Activated CD8-positive, alpha-beta memory T cell treated with anti-CD3 and anti-CD28 coated beads, Interleukin-2, amount 50 U/mL, for 1 hour (primary cell): ENCODE measurements at regions not wholly inside any gene's neighbourhood (a gene's known extent, or its start where the extent isn't known, plus 50 kb on each side); places are given as distances from the start of the nearest gene placed in this dataset.
"Not testable (repeated sequence)": the region's sequence is repeated elsewhere in the genome, so short reads cannot be mapped to it uniquely, and the experiment has no call there.

ENCODE experiments used
- DNase-seq: peaks from one replicate; pipeline ENCODE4 v3.0.0-alpha.2; 2020; ENCODE audit errors: extremely low read depth

DNA sequence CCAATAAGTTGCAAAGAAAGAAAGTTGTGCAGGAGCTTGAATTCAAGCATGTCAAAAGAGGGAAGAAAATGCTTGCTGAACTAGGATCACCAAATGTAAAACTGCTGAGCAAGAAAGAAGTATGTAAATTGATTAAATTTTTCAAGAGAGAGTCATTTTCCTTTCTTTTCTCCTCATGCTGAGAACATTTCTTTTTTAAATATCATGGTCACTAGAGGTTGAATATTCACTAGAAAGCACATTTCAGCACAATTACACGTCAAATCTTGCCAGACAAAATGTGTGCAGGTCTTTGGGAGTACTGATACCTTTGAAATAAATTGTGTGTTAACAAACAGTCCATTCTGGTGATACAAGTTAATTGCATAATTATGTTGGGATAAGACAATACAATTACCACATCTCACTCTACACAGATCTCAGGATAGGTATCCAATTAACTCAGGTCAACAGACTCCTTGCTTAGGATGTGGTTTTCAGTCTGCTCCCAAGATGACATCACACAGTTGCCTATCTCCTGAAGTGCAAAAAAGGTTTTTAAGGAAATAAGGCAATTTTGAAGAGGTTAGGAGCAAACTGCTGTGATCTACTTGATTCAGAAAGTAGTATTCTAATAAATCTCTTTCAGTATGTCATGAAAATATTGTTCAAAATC is 862.2 kb downstream of the RPS29 start:
- no peak for DNase-seq

DNA sequence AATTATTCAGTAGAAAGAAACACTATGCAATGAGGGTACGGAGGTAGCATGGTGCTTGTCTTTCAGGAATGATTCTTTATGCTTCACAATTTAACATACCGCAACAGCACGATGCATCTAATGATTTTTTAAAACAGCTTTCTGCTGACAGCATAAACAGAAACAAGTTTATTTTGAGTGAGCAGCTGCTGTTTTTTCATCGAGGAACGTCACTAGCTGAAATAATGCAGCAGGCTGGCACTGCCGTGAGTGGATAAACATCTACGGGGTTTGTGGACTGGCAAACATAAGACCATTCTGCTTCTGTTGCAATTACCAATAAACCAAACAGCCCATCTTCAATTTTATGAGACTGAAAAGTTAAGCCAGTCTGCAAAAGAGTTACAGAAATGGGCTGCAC is 871.8 kb downstream of the RPS29 start:
- DNase-seq, result no peak

DNA sequence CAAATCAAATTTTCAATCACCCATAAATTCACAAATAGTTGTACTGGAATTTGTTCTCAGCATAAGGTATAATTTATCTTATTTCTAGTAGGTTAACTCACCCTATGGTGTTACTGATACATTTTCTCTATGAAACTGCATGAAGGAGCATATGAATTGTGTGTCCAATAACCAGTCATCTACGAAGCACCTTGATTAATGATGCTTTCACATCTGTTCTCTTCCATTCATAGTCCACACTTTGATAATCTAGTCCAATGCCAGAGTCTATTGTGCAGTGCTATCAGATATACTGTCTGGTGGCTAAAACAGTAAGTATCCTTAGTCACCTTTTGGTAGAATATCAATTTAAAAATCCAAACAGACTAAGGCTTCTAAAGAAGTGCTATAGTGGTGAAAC is 876.0 kb downstream of the RPS29 start:
- no peak for DNase-seq

DNA sequence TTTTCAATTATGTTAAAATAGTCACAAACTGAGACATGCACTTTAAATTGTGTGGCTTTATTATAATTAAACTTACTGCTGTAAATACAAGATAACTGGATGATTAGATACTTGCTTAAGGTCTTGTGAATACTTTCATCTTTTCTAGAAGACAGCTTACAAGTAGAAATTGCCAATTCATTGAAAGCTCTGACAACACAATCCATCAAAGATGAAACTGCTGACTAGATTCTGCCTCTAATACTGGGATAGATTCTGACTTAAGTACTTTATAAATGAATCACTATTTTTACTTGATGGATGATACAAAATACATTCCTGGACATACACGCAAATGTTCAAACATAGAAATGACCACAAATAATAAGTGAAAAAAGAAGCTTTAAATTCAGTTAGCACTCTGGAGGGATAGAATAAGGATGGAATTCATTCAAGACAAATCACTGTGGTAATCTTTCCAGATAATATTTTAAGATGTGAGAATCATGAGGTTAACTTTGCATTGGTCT is 876.8 kb downstream of the RPS29 start:
- DNase-seq, result no peak

DNA sequence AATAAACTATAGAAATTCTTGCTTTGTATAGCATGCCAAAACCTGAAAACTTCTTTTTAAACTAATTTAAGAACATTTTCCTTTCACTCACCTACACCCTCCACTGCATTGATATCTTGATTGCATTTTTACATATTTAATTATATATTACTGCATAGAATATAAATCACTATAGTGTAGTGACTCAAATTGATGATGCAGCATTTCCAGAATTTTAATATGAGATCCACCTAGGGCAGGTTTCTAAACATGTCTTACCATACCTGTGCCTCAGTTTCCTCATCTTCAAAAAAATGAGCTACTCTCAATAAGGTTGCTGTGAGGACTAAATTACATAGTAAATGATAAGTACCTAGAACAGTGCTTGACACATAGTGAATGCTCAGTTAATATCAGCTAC is 881.5 kb downstream of the RPS29 start:
- DNase-seq, result no peak

DNA sequence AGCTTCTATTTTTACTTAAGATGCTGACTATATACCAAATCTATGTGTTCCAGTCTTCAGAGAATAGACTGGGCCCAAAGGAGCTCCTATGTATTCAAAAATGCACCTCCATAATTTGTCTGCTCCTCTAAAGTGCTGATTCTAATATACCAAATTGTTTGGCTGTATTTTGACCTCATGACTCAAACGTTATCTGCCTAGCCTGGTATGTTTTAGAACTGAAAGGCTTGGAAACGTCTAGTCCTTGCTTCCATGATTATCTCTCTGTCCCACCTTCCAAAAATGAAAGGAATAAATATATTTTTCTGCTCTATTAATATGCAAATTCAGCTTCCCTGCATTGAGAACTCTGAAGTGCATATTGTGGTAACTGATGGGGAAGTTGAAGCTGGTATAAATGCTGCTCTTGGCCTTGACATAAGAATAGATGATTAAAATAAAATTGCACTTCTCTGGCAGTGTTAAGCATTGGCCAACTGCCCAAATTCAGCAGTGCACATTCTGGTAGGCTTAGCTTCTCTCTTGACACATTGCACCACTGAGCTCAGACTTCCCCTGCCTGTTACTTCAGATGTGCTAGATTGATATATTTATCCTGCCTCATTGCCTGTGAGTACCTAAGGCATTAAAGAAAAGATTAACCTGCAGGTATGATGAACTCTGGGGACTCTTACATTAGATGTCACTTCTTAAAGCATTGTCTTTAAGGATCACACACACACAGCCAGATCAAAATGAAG is 882.3 kb downstream of the RPS29 start:
- no peak for DNase-seq

DNA sequence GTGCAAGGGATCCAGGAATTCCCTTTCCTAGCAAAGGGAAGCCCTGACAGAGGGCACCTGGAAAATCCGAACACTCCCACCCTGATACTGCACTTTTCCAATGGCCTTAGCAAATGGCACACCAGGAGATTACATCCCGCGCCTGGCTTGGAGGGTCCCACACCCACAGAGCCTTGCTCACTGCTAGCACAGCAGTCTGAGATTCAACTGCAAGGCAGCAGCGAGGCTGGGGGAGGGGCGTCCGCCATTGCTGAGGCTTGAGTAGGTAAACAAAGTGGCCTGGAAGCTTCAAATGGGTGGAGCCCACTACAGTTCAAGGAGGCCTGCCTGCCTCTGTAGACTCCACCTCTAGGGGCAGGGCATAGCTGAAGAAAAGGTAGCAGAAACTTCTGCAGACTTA is 888.8 kb downstream of the RPS29 start:
- DNase-seq, result not testable (repeated sequence)

DNA sequence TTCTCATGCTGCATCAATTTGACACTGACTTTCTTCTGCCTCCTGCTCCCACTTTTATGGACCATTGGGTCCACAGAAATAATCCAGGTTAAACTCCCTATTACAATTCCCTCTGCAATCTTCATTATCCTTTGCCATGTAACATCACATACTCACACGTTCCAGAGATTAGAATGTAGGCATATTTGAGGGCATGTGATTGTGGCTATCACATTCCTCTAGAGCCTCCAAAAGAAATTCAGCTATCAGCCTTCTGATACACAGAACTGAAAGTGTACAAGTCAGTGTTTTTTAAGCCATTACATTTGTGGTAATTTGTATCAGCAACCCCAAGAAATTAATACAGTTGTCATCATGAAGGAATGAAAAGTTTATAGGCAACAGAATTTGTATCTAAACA is 892.4 kb downstream of the RPS29 start:
- no peak for DNase-seq

DNA sequence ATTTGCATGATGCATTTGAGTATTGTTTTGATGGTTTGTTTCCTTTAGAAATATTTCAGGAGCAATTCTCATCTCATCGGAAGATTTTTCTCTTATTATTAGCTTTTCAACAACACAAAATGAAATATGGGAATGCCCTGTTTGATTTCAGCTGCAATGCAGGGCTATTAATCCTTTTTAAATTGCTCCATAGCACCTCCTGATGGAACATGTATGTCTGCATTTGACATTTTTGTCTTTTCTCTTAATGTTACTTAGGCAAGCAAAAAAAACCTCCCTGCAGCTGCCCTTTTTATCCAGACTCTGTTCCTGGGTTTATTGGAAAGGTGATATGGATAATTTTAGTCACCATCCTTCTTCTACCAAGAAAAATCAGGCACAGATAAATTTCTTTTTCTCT is 895.8 kb downstream of the RPS29 start:
- no peak for DNase-seq

DNA sequence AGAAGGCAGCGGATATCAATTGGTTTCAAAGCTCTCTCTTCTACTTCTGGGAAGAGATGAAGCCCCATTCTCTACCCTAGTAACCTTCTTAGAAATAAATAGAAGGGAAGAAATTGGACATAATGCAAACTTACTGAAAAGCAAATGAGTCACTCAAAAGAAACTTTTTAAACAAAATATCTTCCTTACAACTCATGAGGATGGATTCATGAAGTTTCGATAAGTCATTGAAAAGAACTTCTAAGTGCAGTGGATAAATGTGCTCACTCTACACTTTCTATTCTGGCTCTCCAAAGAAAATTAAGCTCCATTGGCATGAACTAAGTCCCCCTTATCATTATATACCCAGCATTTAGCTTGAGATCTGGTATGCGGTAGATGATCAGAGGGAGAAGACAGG is 899.5 kb downstream of the RPS29 start:
- no peak for DNase-seq

DNA sequence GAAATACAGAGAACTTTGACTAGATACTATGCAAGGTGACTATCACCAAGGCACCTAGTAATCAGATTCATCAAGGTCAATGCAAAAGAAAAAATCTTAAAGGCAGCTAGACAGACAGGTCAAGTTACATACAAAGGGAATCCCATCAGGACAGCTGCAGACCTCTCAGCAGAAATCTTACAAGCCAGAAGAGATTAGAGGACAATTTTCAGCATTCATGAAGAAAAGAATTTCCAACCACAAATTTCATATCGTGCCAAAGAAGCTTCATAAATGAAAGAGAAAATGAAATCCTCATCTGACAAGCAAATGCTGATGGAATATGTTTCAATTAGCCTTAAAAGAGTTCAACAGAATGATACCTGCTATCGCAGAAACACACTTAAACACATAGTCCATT is 913.7 kb downstream of the RPS29 start:
- DNase-seq, result no peak

DNA sequence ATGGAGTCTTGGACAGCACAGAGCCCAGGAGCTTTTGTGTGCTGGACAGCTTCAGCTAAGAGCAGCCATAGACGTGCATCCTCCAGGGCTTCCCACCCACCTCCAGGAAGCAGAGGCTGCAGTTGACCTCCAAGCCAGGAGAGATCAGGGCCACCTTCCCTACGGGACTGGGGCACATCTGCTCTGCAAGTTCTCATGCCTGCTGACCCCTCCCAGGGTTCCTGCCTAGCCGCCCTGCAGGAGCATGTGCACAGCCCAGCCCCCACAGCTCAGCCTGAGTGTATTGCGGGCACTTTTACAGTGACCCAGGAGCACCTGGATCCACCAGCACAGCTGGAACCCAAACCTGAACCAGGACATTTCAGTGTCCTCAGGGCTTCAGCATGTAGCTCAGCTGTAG is 915.2 kb downstream of the RPS29 start:
- DNase-seq, result no peak

DNA sequence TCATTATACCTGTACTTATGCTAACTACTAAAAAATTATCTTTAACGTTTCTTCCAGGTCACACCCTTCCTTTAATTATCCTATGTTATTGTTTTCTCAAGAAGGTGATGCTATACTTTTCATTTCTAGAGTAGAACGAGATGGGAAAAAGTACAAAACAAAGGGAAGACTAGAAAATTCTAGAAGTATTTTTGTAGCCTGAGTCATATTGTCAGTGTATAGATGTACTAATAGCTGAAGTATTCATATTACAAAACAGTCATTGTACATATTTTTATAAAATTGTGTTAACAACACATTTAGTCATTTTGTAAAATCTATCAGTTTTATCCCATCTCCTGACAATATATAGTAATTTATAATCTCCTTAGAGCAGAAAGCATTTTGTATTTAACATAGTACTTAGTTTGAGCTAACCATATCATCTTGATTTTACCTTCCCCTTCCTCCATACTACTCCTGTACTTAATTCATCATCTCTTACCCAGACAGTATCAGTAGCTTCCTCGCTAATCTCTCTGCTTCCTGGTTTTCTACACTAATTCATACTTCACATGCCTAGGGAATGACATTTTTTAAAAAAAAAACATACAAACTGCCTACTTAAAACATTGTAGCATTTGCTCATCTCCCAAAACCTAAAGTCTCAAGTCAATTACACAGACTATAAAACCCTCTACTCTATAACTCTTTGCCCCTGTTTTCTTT is 920.9 kb downstream of the RPS29 start:
- DNase-seq, result no peak

DNA sequence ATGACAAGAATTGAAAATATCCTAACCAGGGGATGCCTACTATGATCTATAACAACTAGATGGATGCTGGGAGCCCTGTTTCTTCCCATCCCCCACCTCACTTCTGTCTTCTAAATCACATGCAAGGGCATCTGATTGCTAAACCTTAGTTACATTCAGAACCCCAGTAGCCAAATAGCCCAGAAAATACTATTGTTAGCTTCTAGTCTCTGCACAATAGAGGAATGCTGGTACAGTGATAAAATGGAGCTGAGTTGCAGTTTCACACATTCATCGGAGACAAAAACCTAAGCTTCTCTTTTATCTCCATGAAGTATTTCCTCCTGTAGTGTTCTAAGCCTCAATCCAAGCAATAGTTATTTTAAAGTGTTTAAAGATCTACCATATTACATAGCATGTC is 942.9 kb downstream of the RPS29 start:
- DNase-seq, result no peak

DNA sequence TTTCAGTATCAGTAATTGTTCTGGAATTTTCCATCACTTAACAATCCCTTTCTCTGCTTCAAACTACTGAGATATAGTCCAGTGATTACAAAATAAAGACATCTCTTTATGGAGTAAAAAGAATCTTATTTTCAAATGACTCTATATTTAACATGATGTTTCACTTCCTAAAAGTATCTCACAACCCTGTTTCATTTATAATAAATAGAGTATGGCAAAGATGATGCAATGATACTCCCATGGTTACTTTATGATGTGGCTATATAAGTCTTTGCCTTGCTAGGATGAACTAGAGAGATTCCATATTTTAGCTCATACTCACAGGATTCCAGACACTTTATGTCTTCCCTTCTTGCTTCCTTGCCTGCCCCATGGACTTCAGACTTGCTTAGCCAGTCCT is 953.5 kb upstream of the MDGA2 start:
- DNase-seq, result no peak

DNA sequence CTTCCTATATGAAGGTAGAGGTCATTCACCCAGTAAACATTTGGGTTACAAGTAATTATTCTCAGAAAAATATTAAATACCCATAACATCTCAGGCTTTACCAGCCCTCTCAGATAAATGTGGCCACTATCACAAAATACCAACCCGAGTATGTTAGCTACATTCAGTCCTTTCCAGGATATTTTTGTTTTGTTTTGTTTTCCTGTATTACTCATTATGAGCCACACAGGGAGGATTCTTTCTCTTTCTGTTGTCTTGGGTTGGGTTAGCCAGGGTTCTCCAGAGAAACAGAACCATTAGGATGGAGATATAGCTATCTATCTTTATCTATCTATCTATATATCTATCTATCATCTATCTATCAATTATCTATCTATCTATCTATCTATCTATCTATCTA is 947.6 kb upstream of the MDGA2 start:
- DNase-seq, result no peak

DNA sequence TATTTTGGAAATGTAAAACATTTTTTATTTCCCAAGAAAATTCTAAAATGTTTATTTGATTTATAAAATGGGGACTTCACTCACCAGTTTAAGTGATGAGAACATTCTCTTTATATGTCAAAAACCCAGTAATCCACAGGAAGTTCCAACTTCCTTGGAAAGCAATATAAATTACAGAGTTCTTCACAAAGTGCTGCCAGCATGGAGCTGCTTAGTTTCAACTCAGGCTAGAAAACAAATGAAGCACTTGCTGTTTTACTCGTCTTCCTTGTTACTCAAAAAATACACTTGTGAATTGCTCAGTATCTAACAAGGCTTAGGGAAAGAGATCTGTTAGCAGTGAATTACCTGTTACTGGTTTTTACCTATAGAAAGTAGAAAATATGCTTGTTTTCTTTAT is 942.7 kb upstream of the MDGA2 start:
- no peak for DNase-seq

DNA sequence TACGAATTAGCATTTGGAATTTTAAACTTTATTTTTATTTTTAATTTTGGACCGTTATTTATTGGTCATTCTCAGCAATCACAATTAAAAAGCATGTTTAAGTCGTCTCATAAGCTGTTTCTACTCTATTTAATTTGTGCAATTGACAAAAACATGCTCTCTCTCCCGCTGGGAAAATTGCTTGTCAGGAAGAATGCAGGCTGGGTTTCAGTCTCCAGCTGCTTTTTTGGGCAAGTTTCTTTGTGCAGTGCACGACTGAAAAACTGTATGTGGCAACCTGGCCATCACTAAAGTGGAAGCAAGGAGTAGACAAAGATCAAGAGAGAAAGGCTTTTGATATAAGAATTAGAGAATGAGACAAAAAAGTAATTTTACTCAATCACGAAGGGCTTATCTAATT is 941.5 kb upstream of the MDGA2 start:
- no peak for DNase-seq

DNA sequence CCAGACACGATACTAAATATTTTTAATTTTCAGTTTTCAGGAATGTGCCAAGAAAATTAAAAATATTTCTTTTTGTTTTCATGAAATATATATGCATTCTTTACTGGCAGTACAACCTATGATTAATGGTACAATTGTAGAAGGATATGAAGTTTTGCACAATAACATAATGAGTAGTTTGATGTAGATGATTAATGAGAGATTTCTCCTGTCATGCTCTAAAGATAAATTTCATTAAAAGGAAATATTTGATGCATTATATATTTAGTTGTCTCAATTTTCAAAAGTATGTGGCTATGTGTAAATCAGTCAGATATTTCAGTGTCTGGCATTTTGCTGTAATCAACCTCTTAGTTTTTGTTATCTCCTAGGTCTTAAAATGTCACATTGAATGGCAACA is 940.2 kb upstream of the MDGA2 start:
- DNase-seq, result no peak

DNA sequence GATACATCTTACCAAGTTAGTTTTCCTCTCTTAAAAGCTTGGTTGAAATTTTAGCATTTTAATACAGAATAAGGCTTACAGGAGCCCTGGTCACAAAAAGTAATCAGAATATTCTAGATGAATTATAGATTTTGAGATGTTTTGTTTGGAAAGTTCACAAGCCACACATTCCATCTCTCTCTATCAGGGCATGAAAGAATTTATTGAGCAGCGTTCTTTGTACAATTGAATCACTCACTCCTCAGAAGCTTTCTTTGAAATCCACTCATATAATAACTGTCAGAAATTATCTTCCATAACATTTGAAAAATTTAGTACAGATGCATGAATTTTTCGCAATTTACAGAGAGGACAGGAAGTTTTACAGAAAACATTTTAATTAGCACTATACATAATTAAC is 938.6 kb upstream of the MDGA2 start:
- no peak for DNase-seq

DNA sequence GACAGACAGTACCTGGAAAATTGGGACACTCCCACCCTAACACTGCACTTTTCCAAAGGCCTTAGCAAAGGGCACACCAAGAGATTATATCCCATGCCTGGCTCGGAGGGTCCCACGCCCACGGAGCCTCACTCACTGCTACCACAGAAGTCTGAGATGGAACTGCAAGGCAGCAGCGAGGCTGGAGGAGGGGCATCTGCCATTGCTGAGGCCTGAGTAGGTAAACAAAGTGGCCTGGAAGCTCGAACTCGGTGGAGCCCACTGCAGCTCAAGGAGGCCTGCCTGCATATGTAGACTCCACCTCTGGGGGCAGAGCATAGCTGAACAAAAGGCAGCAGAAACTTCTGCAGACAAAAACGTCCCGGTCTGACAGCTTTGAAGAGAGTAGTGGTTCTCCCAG is 931.6 kb upstream of the MDGA2 start:
- DNase-seq, result not testable (repeated sequence)

DNA sequence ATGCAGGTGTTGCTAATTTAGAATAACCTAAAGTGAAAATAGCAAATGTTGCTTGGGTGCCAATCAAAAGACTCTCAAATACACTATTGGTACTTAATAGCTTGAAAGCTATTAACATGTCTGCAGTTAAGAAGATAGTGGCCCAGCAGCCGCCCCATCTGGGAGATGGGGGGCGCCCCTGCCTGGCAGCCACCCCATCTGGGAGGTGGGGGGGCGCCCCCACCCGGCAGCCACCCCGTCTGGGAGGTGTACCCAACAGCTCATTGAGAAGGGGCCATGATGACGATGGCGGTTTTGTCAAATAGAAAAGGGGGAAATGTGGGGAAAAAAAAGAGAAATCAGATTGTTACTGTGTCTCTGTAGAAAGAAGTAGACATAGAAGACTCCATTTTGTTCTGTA is 923.1 kb upstream of the MDGA2 start:
- no peak for DNase-seq

DNA sequence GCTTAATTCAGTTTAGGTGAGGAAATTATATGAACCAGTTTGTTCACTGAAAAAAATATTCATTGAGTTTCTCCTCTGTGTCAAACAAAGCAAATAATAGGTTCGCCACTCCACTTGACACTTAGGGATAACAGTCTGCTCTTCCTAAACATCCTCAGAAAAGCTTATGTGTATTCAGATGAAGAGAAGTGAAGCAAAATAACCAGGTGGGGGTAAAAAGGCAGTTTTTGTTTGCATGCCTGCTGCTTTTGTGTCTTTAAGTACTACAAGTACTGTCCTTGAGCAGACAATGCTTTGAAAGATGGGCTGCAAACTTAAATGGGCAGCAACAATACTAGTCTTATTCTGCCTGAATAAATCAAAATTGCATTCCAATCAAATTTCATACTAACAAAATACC is 910.7 kb upstream of the MDGA2 start:
- DNase-seq, result no peak
